ENCODE measurements at regions not wholly inside any gene's neighbourhood (a gene's known extent, or its start where the extent isn't known, plus 50 kb on each side); places are given as distances from the start of the nearest gene placed in this dataset.

GRCh38 chr20:21608777-21609176 is 94.9 kb upstream of the NKX2-2 start:
- H3K27me3 ChIP-seq (ENCODE audit: insufficient read depth, poor library complexity, severe bottlenecking) = peaks cover 3% of the 10 kb centered on the region
- no peak for DNase-seq (ENCODE audit: low read depth in 1 of 2, low spot score in 1 of 2)
- H3K27ac ChIP-seq (replicated peaks) = no peak overlapping the region
- H3K4me3 ChIP-seq (replicated peaks; ENCODE audit: insufficient read depth, low read length) = no peak overlapping the region
- TF ChIP-seq POLR2AphosphoS5 (IDR thresholded peaks at IDR 0.05; ENCODE audit: low read depth) (no peak), SPI1 (IDR thresholded peaks at IDR 0.05; ENCODE audit: borderline replicate concordance, low read depth) (no peak), GABPA (IDR thresholded peaks at IDR 0.05; ENCODE audit: low read depth) (no peak)
- TF ChIP-seq, protein P1, sequence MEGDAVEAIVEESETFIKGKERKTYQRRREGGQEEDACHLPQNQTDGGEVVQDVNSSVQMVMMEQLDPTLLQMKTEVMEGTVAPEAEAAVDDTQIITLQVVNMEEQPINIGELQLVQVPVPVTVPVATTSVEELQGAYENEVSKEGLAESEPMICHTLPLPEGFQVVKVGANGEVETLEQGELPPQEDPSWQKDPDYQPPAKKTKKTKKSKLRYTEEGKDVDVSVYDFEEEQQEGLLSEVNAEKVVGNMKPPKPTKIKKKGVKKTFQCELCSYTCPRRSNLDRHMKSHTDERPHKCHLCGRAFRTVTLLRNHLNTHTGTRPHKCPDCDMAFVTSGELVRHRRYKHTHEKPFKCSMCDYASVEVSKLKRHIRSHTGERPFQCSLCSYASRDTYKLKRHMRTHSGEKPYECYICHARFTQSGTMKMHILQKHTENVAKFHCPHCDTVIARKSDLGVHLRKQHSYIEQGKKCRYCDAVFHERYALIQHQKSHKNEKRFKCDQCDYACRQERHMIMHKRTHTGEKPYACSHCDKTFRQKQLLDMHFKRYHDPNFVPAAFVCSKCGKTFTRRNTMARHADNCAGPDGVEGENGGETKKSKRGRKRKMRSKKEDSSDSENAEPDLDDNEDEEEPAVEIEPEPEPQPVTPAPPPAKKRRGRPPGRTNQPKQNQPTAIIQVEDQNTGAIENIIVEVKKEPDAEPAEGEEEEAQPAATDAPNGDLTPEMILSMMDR (IDR thresholded peaks at IDR 0.05; ENCODE audit: insufficient read depth, low read length) = no peak
- TF ChIP-seq, protein P2, sequence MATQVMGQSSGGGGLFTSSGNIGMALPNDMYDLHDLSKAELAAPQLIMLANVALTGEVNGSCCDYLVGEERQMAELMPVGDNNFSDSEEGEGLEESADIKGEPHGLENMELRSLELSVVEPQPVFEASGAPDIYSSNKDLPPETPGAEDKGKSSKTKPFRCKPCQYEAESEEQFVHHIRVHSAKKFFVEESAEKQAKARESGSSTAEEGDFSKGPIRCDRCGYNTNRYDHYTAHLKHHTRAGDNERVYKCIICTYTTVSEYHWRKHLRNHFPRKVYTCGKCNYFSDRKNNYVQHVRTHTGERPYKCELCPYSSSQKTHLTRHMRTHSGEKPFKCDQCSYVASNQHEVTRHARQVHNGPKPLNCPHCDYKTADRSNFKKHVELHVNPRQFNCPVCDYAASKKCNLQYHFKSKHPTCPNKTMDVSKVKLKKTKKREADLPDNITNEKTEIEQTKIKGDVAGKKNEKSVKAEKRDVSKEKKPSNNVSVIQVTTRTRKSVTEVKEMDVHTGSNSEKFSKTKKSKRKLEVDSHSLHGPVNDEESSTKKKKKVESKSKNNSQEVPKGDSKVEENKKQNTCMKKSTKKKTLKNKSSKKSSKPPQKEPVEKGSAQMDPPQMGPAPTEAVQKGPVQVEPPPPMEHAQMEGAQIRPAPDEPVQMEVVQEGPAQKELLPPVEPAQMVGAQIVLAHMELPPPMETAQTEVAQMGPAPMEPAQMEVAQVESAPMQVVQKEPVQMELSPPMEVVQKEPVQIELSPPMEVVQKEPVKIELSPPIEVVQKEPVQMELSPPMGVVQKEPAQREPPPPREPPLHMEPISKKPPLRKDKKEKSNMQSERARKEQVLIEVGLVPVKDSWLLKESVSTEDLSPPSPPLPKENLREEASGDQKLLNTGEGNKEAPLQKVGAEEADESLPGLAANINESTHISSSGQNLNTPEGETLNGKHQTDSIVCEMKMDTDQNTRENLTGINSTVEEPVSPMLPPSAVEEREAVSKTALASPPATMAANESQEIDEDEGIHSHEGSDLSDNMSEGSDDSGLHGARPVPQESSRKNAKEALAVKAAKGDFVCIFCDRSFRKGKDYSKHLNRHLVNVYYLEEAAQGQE (IDR thresholded peaks at IDR 0.05; ENCODE audit: insufficient replicate concordance, low read depth) = no peak

DNA sequence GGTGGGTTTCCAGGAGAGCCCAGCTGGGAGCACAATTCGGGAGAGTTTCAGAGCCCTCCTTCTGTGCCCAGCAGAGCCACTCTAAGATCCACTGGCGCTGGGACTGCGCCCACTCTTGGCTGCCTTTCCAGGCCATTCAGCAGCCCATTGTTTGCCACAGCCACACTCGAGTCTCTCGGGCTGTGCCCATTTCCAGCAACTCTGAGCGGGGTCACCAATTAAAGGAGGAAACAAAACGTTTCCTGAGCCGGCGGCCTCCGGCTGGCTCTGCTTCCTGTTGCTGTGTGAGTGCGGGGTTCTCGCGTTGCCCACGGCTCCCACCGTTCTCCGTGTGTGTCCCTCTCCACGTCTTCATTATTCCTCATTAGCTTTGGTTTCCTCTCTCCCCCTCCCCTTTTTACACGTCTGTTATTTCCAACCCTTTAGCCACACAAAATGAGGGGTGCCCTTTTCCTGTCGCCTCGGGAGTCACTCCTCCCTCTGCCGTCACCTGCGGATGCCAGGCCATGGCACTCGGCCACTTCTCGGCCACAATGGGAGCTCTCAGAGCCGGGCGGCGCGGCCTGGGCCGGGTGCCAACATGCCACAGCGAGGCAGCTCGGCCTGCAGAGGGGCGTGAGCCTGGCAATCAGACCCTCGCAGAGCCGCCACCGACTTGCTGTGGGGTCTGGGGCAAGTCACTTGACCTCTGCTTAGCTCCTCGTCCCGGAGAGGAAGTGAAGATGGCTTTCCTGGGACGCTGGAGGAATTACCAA is 94.3 kb upstream of the NKX2-2 start:
- no peak for DNase-seq (ENCODE audit: low read depth in 1 of 2, low spot score in 1 of 2)
- no peak overlapping the region for H3K4me3 ChIP-seq (replicated peaks; ENCODE audit: insufficient read depth, low read length)
- peaks cover 3% of the 10 kb centered on the region for H3K27me3 ChIP-seq (ENCODE audit: insufficient read depth, poor library complexity, severe bottlenecking)
- H3K27ac ChIP-seq (replicated peaks) = no peak overlapping the region
- TF ChIP-seq GABPA (IDR thresholded peaks at IDR 0.05; ENCODE audit: low read depth) (no peak), POLR2AphosphoS5 (IDR thresholded peaks at IDR 0.05; ENCODE audit: low read depth) (no peak), SPI1 (IDR thresholded peaks at IDR 0.05; ENCODE audit: borderline replicate concordance, low read depth) (no peak)
- TF ChIP-seq, protein P1 (IDR thresholded peaks at IDR 0.05; ENCODE audit: insufficient read depth, low read length) = no peak
- TF ChIP-seq, protein P2 (IDR thresholded peaks at IDR 0.05; ENCODE audit: insufficient replicate concordance, low read depth) = no peak

- no peak for DNase-seq (ENCODE audit: low read depth in 1 of 2, low spot score in 1 of 2)
- TF ChIP-seq SPI1 (IDR thresholded peaks at IDR 0.05; ENCODE audit: borderline replicate concordance, low read depth) = no peak
- TF ChIP-seq, protein P2 (IDR thresholded peaks at IDR 0.05; ENCODE audit: insufficient replicate concordance, low read depth) = no peak
- TF ChIP-seq POLR2AphosphoS5 (IDR thresholded peaks at IDR 0.05; ENCODE audit: low read depth) = no peak
- TF ChIP-seq, protein P1 (IDR thresholded peaks at IDR 0.05; ENCODE audit: insufficient read depth, low read length) = no peak
- TF ChIP-seq GABPA (IDR thresholded peaks at IDR 0.05; ENCODE audit: low read depth) = no peak
- Histone ChIP-seq H3K27me3 (ENCODE audit: insufficient read depth, poor library complexity, severe bottlenecking) (peaks cover 3% of the 10 kb centered on the region), H3K27ac (replicated peaks) (no peak overlapping the region), H3K4me3 (replicated peaks; ENCODE audit: insufficient read depth, low read length) (no peak overlapping the region)
Observed at GRCh38 chr20:21601799-21602198, 87.9 kb upstream of the NKX2-2 start.
